ENCODE measurements at regions not wholly inside any gene's neighbourhood (a gene's known extent, or its start where the extent isn't known, plus 50 kb on each side); places are given as distances from the start of the nearest gene placed in this dataset.

- TF ChIP-seq CTCF (IDR thresholded peaks at IDR 0.05; ENCODE audit: low read depth, low read length) (no peak), EZH2phosphoT487 (IDR thresholded peaks at IDR 0.05; ENCODE audit: low read depth) (no peak)
These were observed 64.1 kb upstream of the JDP2 start for GRCh38 chr14:75363570-75364227.

All from OCI-LY3 (cell line).